NCI-H526 (cell line): ENCODE measurements at regions not wholly inside any gene's neighbourhood (a gene's known extent, or its start where the extent isn't known, plus 50 kb on each side); places are given as distances from the start of the nearest gene placed in this dataset.
"Not testable (repeated sequence)": the region's sequence is repeated elsewhere in the genome, so short reads cannot be mapped to it uniquely, and the experiment has no call there.

ENCODE experiments used
- DNase-seq, 2 experiments: peaks; one replicate each; lab custom pipeline; 2025; lab: John Stamatoyannopoulos, UW

- DNase-seq, result no peak
Measured at GRCh38 chr1:232416026-232416568, 213.8 kb downstream of the SIPA1L2 start.

GRCh38 chr1:232415481-232415880 lies 214.5 kb downstream of the SIPA1L2 start:
- DNase-seq, result not testable (repeated sequence)

- DNase-seq, result no peak
Measured at GRCh38 chr1:232414100-232414499, 215.8 kb downstream of the SIPA1L2 start.

- DNase-seq, result no peak
Measured at GRCh38 chr1:232413674-232414073, 216.3 kb downstream of the SIPA1L2 start.

GRCh38 chr1:232409584-232409983 lies 220.3 kb downstream of the SIPA1L2 start:
- DNase-seq, result no peak

GRCh38 chr1:232407120-232407519 lies 222.8 kb downstream of the SIPA1L2 start:
- DNase-seq, result no peak

GRCh38 chr1:232405781-232406180 lies 224.2 kb downstream of the SIPA1L2 start:
- no peak for DNase-seq

GRCh38 chr1:232404981-232405731 lies 224.8 kb downstream of the SIPA1L2 start:
- no peak for DNase-seq

GRCh38 chr1:232404227-232404626 lies 225.7 kb downstream of the SIPA1L2 start:
- DNase-seq, result no peak

GRCh38 chr1:232403017-232403714 lies 226.8 kb downstream of the SIPA1L2 start:
- DNase-seq, result no peak

GRCh38 chr1:232398823-232399222 lies 231.1 kb downstream of the SIPA1L2 start:
- DNase-seq, result no peak

GRCh38 chr1:232393444-232394146 lies 236.3 kb downstream of the SIPA1L2 start:
- no peak for DNase-seq

- DNase-seq, result no peak
Measured at GRCh38 chr1:232393010-232393409, 236.9 kb downstream of the SIPA1L2 start.

- no peak for DNase-seq
Measured at GRCh38 chr1:232390590-232390989, 239.3 kb downstream of the SIPA1L2 start.

GRCh38 chr1:232389744-232390143 lies 240.2 kb downstream of the SIPA1L2 start:
- DNase-seq, result no peak

- DNase-seq, result no peak
Measured at GRCh38 chr1:232388363-232388762, 241.6 kb downstream of the SIPA1L2 start.

GRCh38 chr1:232386721-232387510 lies 243.0 kb downstream of the SIPA1L2 start:
- DNase-seq, result no peak

GRCh38 chr1:232386294-232386693 lies 243.6 kb downstream of the SIPA1L2 start:
- no peak for DNase-seq

GRCh38 chr1:232385221-232385620 lies 244.7 kb downstream of the SIPA1L2 start:
- no peak for DNase-seq

GRCh38 chr1:232384171-232384883 lies 245.6 kb downstream of the SIPA1L2 start:
- no peak for DNase-seq
